ENCODE measurements at regions not wholly inside any gene's neighbourhood (a gene's known extent, or its start where the extent isn't known, plus 50 kb on each side); places are given as distances from the start of the nearest gene placed in this dataset.

- DNase-seq (ENCODE audit: low read depth): no peak
Observed at GRCh38 chr7:54956865-54957264, 62.0 kb upstream of the EGFR start.

- no peak for DNase-seq (ENCODE audit: low read depth)
Observed at GRCh38 chr7:54960517-54960916, 58.3 kb upstream of the EGFR start.

GRCh38 chr7:54961391-54961790, 57.4 kb upstream of the EGFR start:
- no peak for DNase-seq (ENCODE audit: low read depth)

- DNase-seq (ENCODE audit: low read depth): no peak
Observed at GRCh38 chr7:54963155-54963554, 55.7 kb upstream of the EGFR start.

GRCh38 chr7:54964136-54964535, 54.7 kb upstream of the EGFR start:
- no peak for DNase-seq (ENCODE audit: low read depth)

GRCh38 chr7:54967377-54967776, 51.4 kb upstream of the EGFR start:
- DNase-seq (ENCODE audit: low read depth): no peak

GRCh38 chr7:54968018-54968417, 50.8 kb upstream of the EGFR start:
- no peak for DNase-seq (ENCODE audit: low read depth)

All from fibroblast of the conjunctiva (primary cell).